ENCODE measurements at regions not wholly inside any gene's neighbourhood (a gene's known extent, or its start where the extent isn't known, plus 50 kb on each side); places are given as distances from the start of the nearest gene placed in this dataset.

- H3K27ac ChIP-seq = no peak overlapping the region
- no peak for DNase-seq (ENCODE audit: low read depth, low spot score)
Observed at GRCh38 chr11:123306531-123306930, 111.5 kb upstream of the CLMP start.

DNA sequence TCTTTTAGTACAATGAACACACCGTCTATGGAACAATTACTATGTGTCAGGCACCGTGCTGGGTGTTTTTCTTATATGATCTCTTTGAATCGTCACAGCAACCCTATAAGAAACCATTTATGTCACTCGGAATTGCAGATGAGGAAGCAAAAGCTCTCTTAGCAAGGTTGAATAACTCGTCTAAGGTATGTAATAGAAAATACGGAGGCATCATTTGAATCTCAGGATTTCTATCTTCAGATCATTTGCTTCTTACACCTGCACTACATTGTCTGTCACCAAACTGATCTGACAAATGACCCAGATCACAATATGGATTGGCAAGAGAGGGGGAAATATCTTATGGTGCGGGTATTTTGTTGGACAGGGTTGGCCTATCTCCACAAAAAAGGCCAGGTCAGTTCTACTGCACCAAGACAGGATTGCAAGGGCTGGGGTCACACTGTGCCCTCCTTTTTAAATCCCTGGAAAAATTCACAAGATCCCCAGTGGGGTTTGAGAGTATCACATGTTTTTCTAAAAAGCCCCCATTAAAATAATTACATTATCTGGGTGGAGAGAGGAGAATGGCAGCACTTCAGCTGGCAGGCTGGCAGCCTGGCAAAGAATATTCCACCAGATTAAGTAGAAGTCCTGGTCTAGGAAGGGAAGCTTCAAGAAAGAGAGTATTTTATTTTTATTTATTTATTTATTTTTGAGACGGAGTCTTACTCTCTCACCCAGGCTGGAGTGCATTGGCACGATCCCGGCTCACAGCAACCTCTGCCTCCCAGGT, 110.7 kb upstream of the CLMP start:
- no peak for DNase-seq (ENCODE audit: low read depth, low spot score)
- H3K27ac ChIP-seq = no peak overlapping the region

GRCh38 chr11:123304828-123305466, 109.9 kb upstream of the CLMP start:
- DNase-seq (ENCODE audit: low read depth, low spot score) = no peak
- no peak overlapping the region for H3K27ac ChIP-seq

DNA sequence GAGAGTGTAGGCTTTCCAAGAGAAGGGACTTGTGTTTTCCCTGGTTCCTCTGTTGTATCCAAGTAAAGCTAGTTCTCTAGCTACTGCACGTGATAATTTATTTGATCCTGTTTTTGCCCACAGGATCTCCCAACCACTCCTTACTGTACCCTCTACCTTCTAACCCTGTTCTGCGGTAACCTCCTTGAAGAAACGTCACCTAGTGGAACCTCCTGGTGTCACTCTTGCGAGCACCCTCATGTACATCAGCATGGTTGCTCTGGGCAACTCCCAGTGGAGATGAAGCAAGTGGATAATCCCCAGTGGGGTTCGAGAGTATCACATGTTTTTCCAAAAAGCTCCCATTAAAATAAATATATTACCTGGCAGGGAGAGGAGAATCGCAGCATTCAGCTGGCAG, 108.9 kb upstream of the CLMP start:
- H3K27ac ChIP-seq = no peak overlapping the region
- no peak for DNase-seq (ENCODE audit: low read depth, low spot score)

DNA sequence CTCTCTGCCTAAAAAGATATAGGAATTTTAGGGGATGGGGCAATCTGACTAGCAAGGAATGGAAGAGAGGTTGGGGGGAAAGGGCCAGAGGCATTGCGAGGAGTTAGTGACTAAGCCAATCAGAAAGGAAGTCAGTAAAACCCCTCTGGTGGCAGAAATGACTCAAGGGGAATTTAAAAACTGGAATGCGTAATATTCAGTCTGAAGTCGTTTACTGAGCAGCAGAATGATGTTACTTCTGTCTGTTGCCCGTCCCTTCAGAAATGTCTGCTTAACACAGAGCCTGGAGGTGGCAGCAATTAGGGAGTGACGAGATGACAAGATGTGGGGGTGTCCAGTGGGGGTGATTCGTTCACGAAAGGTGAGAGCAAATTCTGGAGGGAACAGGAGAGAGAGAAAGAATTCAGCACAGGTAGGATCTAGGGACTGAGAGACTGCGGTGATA, 107.7 kb upstream of the CLMP start:
- no peak for DNase-seq (ENCODE audit: low read depth, low spot score)
- no peak overlapping the region for H3K27ac ChIP-seq

DNA sequence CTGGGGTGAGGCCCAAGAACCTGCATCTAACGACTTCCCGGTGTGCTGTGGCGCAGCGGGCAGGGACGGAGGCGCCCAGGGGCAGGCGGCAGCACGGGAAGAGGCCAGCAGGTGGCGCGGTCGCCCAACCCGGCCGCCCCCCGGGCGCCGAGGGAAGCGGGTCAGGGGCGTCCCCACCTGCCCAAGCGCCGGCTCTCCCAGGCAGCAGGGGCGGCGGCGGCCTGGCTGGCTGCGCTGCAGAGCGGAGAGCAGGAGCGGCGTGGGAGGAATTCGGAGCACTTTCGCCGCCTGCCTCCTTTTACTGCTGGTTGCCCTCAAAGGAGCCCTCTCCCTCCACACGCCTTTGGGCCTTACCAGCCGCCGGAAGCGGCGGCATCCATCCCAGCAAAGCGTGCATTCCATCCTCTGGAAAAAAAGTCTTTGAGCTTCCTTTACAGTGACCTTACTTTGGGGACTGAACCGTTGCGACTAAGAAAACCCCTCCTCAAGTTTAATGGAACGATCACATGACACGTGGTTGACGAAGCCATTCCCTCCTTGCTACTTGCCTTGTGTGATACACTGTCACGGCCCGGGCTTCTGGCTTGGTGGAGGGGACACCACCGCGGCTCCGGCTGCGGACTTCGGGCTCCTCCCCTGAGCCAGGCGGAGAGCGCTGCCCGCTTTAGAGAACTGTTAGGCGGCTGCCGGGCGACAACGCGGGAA, 106.8 kb upstream of the CLMP start:
- DNase-seq (ENCODE audit: low read depth, low spot score) = no peak
- no peak overlapping the region for H3K27ac ChIP-seq

DNA sequence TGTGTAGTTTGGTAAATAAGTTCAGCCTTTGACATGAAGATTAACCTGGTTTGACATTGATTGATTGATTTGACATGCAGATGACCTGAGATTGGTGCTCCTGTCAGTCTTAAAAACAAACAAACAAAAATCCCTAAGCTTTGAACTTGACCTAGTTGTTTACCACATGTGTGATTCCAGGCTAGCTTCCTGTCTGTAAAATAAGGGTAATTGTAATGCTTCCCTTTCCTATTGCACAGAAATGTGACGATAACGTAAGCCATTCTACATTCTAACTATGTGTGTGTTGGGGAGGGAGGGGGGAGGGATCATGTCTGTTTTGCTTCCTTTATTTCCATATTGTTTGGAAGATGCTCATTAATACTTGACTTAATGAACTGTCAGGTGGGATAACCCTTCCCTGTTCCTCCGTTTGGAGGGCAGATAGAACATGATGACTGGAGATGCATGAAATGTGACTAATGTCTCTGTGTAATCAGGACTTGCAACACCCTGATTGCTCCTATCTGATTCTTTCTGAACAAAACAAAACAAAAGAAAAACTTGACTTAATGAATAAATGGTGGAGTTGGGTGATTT, 106.1 kb upstream of the CLMP start:
- no peak overlapping the region for H3K27ac ChIP-seq
- DNase-seq (ENCODE audit: low read depth, low spot score) = peak; percentile 26

- H3K27ac ChIP-seq = no peak overlapping the region
- DNase-seq (ENCODE audit: low read depth, low spot score) = no peak
Observed at GRCh38 chr11:123299721-123300120, 104.7 kb upstream of the CLMP start.

- H3K27ac ChIP-seq = no peak overlapping the region
- no peak for DNase-seq (ENCODE audit: low read depth, low spot score)
Observed at GRCh38 chr11:123298488-123299447, 103.7 kb upstream of the CLMP start.

DNA sequence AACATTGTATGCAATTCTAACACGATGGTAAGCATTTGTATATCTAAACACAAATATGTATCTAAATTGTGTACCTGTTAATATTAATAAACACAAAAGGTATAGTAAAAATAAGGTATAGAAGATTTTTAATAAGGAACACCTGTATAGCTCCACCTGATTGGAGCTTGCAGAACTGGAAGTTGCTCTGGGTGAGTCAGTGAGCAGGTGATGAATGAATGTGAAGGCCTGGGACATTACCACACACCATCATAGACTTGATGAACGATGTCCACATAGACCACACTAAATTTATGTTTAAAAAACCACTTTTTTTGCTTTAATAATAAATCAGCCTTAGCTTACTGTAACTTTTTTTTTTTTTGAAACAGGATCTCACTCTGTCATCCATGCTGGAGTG, 97.6 kb upstream of the CLMP start:
- DNase-seq (ENCODE audit: low read depth, low spot score) = no peak
- H3K27ac ChIP-seq = no peak overlapping the region

GRCh38 chr11:123291201-123291869, 96.3 kb upstream of the CLMP start:
- no peak for DNase-seq (ENCODE audit: low read depth, low spot score)

DNA sequence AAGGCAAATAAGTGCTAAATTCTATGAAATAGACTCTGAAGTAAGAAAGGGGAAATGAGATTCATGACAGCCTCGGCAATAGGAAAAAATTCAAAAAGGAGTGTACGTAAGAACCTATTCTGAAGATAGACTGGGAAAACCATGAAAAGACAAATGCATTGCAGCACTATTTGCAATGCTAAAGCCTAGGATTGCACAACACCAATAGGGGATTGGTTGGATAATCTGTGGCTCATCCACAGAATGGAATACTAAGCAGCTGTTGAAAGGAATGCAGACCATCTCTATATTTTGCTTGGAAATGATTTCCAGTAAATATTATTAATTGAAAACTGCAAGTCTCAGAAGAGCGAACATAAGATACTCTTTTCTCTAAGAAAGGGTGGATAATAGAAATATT, 91.7 kb upstream of the CLMP start:
- no peak for DNase-seq (ENCODE audit: low read depth, low spot score)
- H3K27ac ChIP-seq = no peak overlapping the region

More at GRCh38 chr11:123291201-123291869, 96.3 kb upstream of the CLMP start:
- H3K27ac ChIP-seq = no peak overlapping the region

GRCh38 chr11:123286255-123286654, 91.2 kb upstream of the CLMP start:
- no peak for DNase-seq (ENCODE audit: low read depth, low spot score)
- H3K27ac ChIP-seq = no peak overlapping the region

DNA sequence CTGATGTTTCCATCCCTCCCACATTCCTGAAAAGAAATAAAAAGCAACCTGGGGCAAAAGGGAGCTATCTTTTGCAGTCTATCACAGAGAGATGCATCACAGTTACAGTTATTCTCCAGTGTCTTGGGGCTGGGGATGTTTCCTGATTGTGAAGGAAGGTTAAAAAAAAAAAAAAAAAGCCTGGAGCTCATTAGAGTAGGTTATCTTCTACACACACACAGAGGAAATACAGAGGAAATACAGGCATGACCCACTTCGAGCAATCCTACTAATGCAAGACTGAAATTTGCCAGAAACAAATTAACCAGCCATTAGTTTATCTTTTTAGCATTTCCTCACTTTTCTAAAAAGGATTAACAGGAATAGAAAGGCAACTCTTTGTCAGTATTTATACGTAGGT, 89.4 kb upstream of the CLMP start:
- no peak overlapping the region for H3K27ac ChIP-seq
- DNase-seq (ENCODE audit: low read depth, low spot score) = no peak

DNA sequence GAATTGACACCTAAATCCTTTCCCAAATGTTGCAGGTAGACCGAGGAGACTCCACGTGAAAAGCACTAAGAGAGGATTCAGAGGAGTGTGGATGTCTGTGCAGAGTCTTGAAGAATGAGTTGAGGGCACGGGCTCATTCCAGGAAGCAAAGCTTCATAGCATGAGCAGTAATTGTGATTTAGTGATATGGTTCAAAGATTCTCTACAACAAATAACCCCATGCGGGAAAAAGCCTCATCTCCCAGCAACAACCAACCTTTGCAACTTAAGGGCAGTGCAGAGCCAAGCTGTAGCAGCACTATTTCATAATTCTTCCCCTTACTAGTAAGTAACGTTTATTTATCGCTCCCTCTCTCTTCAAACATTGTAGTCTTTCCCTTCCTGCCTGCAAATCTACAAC, 87.5 kb upstream of the CLMP start:
- DNase-seq (ENCODE audit: low read depth, low spot score) = no peak
- no peak overlapping the region for H3K27ac ChIP-seq

DNA sequence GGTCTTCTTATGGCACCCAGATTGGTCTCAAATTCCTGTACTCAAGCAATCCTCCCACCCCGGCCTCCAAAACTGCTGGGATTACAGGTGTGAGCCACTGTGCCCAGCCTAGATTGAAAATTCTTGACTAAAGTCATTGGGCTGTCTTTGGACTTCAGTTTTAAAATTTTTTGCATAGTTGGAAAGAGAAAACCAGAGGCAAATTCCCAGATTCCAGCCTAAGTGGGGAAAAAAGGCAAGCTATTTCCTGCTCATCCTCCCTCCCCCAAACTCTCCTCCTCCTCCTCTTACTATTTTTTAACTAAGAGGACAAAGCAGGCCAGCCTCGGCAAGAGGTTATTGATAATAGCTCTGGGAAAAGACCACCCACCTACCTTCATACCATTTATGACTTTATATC, 78.6 kb upstream of the CLMP start:
- H3K27ac ChIP-seq = no peak overlapping the region
- DNase-seq (ENCODE audit: low read depth, low spot score) = no peak

DNA sequence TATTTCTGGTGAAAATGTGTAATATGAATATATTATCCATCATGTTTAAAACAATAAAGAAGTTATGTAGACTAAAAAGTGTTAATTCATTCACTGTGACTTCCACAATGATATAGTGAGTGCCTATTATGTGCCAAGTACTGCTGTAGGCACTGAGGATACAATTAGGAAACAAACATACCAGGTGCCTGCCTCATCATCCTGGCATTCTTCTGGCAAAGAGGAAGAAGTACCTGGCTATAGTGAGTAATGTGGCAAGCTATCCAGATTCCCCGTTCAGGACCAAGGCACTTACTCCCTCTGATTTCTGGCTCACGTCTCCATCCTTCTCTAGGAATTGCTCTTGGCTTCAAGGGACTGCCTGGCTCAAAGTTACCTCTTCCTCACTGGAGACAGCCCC, 77.5 kb upstream of the CLMP start:
- H3K27ac ChIP-seq = no peak overlapping the region
- peak; percentile 52 for DNase-seq (ENCODE audit: low read depth, low spot score)

DNA sequence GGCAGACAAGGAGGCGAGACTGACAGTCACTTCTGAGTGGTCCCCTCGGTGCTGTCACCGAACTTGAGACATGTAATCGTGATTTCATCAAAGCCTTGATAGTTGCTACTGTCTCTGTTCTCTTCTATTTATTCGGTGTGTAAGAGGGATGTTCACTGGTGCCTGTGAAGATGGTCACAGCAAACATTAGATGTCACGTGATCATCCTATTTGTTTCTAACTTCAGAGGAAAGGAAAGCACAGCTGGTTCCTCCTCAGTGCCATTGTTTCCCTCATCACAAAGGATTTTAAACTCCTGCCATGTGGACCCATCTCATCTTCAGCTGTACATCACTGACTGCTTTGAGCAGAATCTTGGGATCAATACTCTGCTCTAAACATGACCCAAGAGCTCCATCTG, 73.1 kb upstream of the CLMP start:
- no peak for DNase-seq (ENCODE audit: low read depth, low spot score)
- no peak overlapping the region for H3K27ac ChIP-seq

- DNase-seq (ENCODE audit: low read depth, low spot score) = no peak
- no peak overlapping the region for H3K27ac ChIP-seq
Observed at GRCh38 chr11:123265951-123266350, 70.9 kb upstream of the CLMP start.
